ENCODE measurements at regions not wholly inside any gene's neighbourhood (a gene's known extent, or its start where the extent isn't known, plus 50 kb on each side); places are given as distances from the start of the nearest gene placed in this dataset.

- Histone ChIP-seq H3K9me3 (no peaks in the 10 kb centered on the region), H3K36me3 (no peaks in the 10 kb centered on the region), H3K4me3 (no peak overlapping the region), H3K27me3 (no peaks in the 10 kb centered on the region), H3K27ac (peak overlapping the region; percentile 36), H3K4me1 (peaks cover 8% of the 10 kb centered on the region)
- ATAC-seq (no peak), DNase-seq (no peak)
- TF ChIP-seq CTCF (IDR thresholded peaks at IDR 0.05), result no peak
- intact Hi-C loops (cut with DNase I), result no loop called here
These were observed 102.2 kb upstream of the ANKRD1 start for GRCh38 chr10:91022924-91023699.

GRCh38 chr10:91023700-91024398, 103.0 kb upstream of the ANKRD1 start:
- intact Hi-C loops (cut with DNase I), result no loop called here
- Histone ChIP-seq H3K4me3 (no peak overlapping the region), H3K4me1 (peaks cover 8% of the 10 kb centered on the region), H3K27ac (peak overlapping the region; percentile 0), H3K9me3 (no peaks in the 10 kb centered on the region), H3K27me3 (no peaks in the 10 kb centered on the region), H3K36me3 (no peaks in the 10 kb centered on the region)
- ATAC-seq (no peak), DNase-seq (no peak)
- no peak for TF ChIP-seq CTCF (IDR thresholded peaks at IDR 0.05)

- H3K27me3 ChIP-seq, result no peaks in the 10 kb centered on the region
- no peaks in the 10 kb centered on the region for H3K36me3 ChIP-seq
- H3K4me3 ChIP-seq, result no peak overlapping the region
- no peak overlapping the region for H3K27ac ChIP-seq
- H3K4me1 ChIP-seq, result peaks cover 8% of the 10 kb centered on the region
- H3K9me3 ChIP-seq, result no peaks in the 10 kb centered on the region
- no peak for ATAC-seq
- intact Hi-C loops (cut with DNase I), result no loop called here
- TF ChIP-seq CTCF (IDR thresholded peaks at IDR 0.05), result no peak
- no peak for DNase-seq
These were observed 103.7 kb upstream of the ANKRD1 start for GRCh38 chr10:91024541-91024940.

GRCh38 chr10:91032611-91033206, 111.8 kb upstream of the ANKRD1 start:
- Histone ChIP-seq H3K4me3 (no peak overlapping the region), H3K27me3 (no peaks in the 10 kb centered on the region), H3K9me3 (no peaks in the 10 kb centered on the region), H3K27ac (no peak overlapping the region), H3K4me1 (peaks cover 16% of the 10 kb centered on the region), H3K36me3 (no peaks in the 10 kb centered on the region)
- intact Hi-C loops (cut with DNase I), result no loop called here
- DNase-seq (no peak), ATAC-seq (no peak)
- TF ChIP-seq CTCF (IDR thresholded peaks at IDR 0.05), result no peak

- Histone ChIP-seq H3K27me3 (no peaks in the 10 kb centered on the region), H3K9me3 (no peaks in the 10 kb centered on the region), H3K4me3 (no peak overlapping the region), H3K27ac (no peak overlapping the region), H3K4me1 (peaks cover 16% of the 10 kb centered on the region), H3K36me3 (no peaks in the 10 kb centered on the region)
- intact Hi-C loops (cut with DNase I), result no loop called here
- ATAC-seq (no peak), DNase-seq (no peak)
- TF ChIP-seq CTCF (IDR thresholded peaks at IDR 0.05), result no peak
These were observed 112.5 kb upstream of the ANKRD1 start for GRCh38 chr10:91033324-91033950.
